Peyer's patch (tissue), 4 donors: ENCODE measurements at regions not wholly inside any gene's neighbourhood (a gene's known extent, or its start where the extent isn't known, plus 50 kb on each side); places are given as distances from the start of the nearest gene placed in this dataset.

Experiments used
- POLR2A ChIP-seq, 2 donors: fragments of 450-650 bp; IDR thresholded peaks; one replicate each; pipeline ENCODE4 v1.5.1; 2017; ENCODE audit warnings: antibody characterized with exemption in 2 of 2, mild to moderate bottlenecking in 2 of 2, moderate library complexity in 2 of 2
- TF ChIP-seq, protein P1 (sequence below), 6 experiments: fragments of 450-650 bp in 4 of 6; fragments of 200-600 bp in 2 of 6; sonication (generic) in 1 of 6; IDR thresholded peaks; one replicate each; pipeline ENCODE4 v1.5.1; 2017 to 2019; ENCODE audit warnings: antibody characterized with exemption in 6 of 6, mild to moderate bottlenecking in 3 of 6, moderate library complexity in 1 of 6

GRCh38 chr5:112555197-112555596 is 136.1 kb upstream of the EPB41L4A start:
- TF ChIP-seq, protein P1, sequence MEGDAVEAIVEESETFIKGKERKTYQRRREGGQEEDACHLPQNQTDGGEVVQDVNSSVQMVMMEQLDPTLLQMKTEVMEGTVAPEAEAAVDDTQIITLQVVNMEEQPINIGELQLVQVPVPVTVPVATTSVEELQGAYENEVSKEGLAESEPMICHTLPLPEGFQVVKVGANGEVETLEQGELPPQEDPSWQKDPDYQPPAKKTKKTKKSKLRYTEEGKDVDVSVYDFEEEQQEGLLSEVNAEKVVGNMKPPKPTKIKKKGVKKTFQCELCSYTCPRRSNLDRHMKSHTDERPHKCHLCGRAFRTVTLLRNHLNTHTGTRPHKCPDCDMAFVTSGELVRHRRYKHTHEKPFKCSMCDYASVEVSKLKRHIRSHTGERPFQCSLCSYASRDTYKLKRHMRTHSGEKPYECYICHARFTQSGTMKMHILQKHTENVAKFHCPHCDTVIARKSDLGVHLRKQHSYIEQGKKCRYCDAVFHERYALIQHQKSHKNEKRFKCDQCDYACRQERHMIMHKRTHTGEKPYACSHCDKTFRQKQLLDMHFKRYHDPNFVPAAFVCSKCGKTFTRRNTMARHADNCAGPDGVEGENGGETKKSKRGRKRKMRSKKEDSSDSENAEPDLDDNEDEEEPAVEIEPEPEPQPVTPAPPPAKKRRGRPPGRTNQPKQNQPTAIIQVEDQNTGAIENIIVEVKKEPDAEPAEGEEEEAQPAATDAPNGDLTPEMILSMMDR (IDR thresholded peaks at IDR 0.05) = no peak
- no peak for TF ChIP-seq POLR2A (IDR thresholded peaks at IDR 0.05)
